GM18907 (cell line): ENCODE measurements at regions not wholly inside any gene's neighbourhood (a gene's known extent, or its start where the extent isn't known, plus 50 kb on each side); places are given as distances from the start of the nearest gene placed in this dataset.

Experiments used
- ATAC-seq: cut with Tn5 transposase; IDR thresholded peaks from one replicate; pipeline ENCODE4 v1.9.1; 2021; ENCODE audit warnings: mild to moderate bottlenecking, moderate library complexity; ENCODE audit not compliant: unreplicated experiment

DNA sequence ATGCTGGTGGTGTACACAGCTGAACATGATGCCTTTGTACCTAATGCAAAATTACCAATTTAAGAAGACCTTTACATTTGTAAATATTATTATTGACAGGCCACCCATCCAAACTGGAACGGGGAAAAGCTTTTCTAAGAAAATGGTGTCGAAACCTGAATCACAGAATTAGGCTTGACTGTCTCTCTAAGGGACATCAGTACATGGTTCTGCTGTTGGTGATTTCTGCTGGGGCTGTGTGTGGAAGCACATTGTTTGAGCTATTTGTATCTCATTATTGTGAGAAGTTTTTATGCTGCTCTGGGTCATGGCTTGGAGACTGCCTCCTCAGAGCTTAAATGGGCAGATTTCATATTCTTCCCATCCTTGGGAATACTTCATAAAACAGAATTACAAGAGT is 420.9 kb upstream of the POU3F3 start:
- no peak for ATAC-seq

DNA sequence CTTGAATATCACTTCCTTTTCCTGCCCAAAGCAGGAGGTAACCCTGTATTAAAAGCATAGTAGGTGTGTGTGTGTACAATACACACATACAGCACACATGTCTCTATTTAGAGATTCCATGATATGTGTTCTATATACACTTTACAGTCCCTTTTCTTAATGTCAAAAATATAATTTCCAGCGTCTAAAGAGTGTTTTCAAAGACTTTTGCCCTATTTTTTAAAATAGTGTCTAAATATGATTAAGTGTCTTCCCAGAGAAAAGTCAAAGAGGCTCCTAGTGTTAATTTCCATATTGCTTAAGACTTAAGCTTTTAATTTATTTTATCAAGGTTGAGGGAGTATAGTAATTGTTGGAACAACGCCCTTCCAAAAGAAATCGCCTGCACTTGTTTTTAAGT is 420.3 kb upstream of the POU3F3 start:
- no peak for ATAC-seq

DNA sequence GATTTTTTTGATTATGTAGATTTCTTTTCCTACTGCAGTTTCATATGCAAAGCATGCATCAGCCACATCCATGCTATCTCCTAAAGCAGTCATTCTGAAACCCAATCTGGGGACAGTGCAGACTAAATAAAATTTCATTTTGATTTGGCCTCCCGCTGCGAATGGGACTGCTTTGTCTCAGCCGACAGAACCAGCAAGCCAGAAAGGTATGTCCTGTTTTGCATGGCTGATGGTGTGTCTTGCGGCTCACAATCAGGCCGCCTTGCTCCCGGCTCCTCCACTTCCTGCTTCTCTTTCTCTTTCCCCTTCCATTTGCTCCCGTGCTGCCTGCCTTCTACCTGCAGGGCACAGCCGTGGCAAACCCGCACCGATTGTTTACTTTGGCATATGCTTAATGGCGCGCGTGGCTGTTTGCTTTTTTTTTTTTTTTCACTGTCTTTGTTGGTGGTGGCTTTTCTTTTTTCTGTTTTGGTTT is 419.6 kb upstream of the POU3F3 start:
- ATAC-seq, result peak; percentile 80

DNA sequence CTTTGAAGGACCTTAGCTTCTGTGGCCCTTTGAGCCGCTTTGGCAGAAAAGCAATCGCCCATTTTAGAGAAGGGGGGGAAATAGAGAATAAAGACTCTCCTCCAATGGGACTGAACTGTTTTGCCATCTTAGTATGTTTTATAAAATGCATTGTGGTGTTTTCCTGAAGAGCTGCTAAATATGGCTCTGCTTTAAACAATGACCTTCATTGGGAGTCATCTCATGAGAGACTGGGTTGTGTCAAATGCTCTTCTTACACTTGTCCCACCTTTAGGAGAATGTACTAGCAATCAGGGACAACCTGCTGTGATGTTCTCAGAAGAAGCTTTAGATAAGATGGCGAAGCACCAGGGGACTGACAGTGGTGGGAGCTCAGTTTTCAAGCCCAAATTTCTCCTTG is 418.9 kb upstream of the POU3F3 start:
- no peak for ATAC-seq

DNA sequence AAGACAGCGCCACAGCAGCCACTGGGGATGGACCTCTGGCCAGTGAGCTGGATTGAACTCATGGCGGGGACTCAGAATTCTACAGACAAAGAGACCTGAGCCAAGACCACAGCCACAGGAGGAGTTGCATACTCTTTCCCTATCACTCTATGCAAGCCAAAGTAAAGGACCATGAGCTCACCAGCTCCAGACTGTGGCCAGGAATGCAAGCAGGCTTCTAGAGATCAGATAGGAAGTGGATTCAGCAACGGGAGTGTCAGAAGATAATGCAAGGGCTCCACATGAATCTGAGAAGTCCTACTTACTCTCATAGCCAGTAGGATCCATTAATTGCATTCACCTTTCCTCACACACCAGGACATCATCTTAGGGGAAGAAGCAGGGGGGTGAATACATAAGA is 415.4 kb upstream of the POU3F3 start:
- no peak for ATAC-seq

DNA sequence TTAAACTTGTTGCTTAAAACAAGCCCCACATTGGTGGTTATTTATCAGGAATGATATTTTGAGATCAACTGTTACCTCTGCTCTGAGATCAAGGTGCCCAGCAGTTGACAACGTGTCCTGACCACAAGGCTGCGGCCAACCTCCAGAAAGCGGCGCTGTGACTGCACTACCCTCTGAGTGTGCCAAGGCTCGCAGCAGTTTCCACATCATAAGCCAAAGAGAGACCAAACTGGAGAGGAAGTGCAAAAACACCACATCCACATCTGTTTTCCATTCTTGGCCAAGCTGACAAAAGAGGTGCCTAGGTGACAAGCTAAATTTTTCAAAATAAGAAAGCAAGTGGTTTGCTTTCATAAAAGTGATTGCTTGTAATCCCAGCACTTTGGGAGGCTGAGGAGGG is 410.8 kb upstream of the POU3F3 start:
- ATAC-seq, result no peak

DNA sequence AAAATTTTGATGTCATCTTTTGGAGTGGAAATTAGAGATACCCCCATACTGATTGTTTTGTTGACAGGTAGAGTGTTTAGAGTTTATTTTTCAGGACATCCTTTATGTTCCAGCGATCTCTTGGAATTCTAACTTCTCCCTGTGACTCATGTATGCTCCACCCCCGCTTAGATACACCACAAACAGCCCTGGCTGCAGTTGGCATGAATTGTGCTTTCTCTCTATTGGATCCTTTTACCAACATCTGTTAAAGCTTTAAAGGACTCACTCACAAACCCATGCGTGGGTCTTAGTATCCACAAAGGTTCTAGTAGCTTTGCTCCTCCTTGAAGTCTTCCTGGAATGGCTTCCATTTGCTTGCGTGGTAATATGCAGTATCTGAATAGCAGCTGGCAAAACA is 409.5 kb upstream of the POU3F3 start:
- no peak for ATAC-seq

DNA sequence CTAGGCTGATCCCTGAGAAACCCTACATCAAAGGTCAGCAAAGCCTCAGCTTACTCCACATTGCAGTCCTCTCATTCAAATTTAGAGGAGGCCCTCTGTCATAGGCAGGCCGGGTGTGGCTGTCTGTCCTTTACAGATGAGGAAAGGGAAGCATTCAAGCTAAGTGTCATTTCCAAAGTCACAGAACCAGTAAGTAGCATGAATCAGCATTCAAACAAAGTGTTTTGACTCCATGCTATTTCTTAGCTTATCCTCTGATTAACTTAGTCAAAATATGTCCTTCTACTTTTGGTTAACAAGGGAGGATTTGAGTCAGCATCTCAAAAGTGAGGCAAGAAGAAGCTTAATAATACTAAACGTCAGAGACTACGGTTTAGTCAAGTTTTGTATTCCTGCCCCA is 409.0 kb upstream of the POU3F3 start:
- no peak for ATAC-seq

DNA sequence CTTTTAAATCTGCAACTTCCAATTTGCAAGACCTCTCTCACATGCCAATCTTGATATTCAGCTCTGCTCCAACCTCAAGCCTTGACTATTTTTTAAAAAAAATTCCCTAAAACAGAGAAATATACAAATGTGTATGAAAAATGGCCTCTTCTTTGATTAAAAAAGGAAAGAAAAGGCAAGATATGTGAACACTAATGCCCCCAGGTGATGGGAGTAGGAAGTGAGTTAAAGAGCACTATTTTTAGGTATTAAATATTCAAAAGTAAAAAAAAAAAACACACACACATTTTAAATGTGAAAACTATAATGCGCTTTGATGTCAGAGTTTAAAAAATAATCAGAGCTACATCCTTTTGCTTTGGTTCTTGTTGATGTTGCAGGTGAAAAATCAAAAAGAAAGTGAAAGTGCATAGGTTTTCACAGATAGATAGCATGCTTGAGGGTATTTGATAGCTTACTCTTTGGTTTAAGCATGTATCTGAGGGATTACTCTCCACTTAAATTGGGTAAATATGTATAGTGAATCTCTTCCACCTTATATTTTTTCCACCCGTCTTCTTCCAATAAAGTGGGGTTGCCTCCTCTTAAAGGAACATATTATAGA is 406.0 kb upstream of the POU3F3 start:
- peak; percentile 45 for ATAC-seq

DNA sequence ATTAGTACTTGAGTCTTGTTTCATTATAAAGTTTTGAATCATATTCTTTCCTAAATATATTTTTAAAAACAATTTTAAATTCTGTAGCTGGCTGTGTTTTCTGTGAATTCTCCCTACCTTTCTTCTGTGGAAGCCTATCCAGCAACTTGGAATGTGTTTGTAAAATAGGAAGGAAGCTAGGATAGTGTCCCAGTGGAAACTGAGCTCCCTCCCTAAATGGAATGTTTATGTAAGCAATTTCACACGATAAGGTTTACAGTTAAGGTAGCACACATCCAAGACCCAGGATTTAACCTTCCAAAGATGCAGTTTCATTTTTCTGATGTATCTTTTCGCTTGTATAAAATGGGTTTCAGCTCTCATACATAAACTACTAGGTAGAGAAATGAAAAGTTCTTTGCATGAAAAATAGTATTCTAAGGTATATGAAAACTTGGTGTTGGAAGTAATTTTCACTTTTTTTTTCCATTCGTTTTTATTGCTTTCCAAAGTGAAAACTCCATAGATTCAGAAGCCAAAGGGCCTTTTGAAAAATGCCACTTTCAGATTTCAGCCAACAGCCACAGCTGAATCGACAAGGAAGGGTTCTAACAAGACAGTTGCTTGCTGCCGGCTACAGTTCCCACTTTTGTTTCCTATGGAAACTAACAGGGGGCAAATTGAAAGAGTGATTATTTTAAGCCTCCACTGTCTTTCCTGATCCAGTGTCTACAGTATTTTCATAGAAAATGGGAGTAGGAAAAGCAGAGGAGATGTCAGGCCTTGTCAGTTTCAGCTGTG is 405.1 kb upstream of the POU3F3 start:
- no peak for ATAC-seq

DNA sequence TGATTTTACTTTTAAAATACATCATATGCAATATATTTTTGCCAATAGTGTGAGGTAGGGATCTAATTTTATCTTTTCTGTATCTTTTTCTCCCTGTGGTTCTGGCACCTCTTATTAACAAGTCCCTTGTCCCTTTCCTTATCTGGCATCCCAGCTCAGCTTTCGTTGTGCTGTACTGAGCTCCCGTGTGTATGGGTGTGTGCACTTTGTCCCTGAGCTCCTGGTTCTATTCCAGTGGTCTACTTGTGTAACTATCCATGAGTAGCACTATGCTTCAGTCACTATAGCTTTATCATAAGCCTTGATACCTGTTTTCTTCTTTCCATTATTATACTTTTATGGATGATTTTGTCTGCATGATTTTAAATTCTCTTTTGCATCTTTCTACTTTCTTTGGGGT is 401.4 kb upstream of the POU3F3 start:
- no peak for ATAC-seq

DNA sequence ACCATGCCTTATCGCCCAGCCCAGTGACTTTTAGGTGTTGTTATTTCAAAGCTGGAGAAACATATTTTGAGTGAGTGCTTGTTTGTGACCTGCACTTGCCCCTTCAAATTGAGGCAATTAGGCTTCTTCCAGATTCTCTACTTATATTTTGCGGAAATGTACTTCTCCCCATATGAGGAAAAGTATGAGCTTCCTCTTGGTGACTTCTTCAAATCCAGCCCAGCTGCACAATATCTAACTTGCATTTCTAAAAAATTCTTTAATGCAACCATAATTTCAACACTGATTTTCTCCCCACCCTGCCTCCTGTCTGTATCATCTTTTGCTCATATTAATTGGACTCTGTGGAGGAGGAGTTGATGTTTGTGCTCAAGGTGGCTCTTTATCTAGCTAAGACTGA is 391.2 kb upstream of the POU3F3 start:
- no peak for ATAC-seq

DNA sequence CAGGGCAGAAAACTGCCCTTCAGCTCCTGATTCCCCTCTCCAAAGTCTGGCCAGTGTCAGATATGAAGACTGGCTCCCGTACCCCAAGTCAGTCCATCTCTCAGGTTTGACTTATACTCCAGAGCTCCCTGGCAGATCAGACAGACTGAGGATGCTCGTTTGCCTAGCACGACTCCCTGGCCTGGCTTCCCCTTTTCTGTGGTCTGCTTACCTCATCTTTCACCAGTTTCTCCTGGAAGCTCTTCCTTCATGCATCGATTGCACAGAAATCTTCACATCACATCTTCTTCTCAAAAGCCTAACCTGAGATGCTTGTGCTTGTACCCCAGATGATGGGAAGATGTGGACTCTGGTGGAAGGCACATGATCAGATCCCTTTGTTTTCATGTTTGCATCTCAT is 387.9 kb upstream of the POU3F3 start:
- no peak for ATAC-seq

DNA sequence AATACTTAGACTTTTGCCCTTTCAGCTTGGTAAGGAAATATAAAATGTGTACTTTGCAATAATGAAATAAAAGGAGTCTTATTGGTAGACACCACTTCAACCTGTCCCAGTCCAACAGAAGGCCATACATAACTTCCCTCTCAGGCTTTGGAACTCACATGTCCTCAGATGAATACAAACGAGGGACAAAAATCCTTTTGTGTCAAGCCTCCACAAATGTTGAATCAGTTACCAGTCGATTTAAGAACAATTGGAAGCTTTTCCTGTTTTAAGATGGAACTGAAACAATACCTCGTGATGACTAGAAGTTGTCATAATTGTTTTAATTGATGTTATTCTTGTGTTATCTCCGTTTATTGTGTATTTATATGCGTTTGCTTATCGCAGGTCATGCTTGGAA is 385.1 kb upstream of the POU3F3 start:
- ATAC-seq, result no peak

DNA sequence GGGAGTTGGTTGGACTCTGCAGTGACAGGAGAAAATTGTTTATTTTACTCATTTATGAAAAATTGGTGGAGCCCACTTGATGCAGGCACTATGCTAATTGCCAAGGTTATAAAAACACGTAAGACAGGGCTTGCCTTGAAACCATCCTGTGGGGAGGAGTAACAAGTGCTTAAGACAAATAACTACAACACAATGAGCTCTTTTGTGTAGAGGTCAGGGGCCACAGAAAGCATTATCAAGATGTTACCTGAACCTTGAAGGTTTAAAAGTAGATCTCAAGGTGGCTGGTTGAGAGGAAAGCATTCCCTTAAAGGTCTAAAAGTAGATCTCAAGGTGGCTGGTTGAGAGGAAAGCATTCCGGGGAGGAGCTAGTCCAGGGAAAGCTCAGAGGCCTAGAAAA is 381.8 kb upstream of the POU3F3 start:
- no peak for ATAC-seq

DNA sequence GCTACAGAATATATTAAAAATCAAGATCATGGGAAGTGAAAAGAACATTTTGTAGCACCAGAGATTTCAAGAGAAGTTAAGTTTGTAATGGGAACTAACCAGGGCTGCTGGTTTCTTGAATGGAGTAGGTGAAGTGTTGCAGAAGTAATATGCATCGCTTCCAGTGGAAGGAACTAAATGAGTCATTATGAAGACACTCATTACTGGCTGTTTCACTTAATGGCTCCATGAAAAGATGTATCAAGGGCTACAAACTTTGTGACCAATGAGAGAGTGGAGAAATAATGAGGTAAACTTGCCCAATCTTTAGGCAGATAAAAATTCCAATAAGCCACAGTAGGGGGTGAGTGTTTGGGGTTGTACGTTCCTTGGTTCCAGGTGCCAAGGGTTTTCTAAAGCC is 380.4 kb upstream of the POU3F3 start:
- no peak for ATAC-seq

DNA sequence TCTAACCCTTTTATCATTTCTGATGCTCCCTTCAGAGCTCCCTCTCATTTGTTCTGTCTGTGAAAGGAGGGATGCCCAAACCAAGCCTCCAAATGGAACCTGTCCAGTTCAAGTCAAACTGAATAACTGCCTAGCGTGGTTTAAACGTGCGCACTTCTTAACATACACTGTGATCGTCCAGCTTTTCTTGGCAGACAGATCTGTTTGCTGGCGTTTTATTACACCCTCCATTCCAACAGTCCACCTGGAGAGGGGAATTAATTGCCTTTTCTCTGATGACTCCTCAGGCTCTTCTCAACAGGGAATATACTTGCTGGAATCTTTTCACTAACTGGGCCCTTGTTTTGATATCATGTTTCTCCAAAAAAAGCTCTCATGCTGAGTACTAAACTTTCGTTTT is 379.2 kb upstream of the POU3F3 start:
- no peak for ATAC-seq

DNA sequence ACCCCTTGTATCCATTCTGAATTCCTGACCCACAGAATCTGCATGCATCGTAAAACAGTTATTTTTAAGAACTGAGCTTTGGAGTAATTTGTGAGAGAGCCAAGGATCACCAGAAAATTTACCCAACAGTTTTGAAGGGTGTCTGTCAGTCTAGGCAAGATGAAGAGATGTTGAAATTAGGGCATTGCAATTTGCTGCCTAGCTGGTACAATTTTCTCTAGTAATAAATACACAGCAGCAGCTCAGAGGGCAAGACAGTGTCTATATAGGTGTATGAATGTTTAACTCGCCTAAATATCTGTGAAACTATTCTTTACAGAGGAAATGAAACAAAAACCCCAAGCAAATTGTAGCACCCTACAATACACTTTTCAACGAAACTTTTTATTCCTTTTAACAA is 377.8 kb upstream of the POU3F3 start:
- no peak for ATAC-seq

DNA sequence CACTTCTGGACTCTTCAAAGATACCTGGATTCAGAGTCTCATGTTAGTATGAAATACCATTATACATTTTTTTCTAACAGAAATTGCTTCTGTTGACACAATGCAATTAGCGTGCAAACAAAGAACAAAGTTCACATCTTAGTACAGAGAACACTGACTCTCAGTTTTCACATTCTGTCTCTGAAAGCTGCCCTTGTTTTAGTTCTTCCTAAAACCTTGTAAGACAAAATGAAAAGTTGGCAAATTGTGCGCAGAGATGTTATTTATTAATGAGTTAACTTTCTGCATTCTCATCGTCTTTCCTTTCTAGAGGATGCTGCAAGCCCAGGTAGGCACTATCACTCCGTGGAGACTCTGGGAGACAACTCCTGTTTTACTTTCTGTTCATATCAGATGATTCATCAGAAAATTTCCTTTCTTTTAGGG is 377.3 kb upstream of the POU3F3 start:
- no peak for ATAC-seq

DNA sequence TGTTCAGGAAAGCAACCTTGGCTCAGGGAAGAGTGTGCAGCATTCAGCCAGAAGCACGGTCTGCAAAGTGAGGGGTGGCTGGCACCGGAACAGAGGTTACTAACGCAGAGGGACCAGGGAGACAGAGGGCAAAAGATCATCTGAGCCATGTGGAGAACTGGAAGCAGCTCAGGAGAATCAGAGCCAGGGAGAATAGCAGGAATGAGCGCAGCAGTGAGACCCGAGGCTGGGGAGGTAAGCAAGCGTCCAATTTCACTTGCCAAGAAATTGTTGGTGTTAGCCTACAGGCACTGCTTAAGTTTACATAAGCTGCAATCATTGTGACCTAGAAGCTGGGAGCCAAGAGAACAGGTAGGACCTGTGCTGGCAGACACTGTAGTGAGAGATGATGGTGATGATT is 372.6 kb upstream of the POU3F3 start:
- no peak for ATAC-seq

DNA sequence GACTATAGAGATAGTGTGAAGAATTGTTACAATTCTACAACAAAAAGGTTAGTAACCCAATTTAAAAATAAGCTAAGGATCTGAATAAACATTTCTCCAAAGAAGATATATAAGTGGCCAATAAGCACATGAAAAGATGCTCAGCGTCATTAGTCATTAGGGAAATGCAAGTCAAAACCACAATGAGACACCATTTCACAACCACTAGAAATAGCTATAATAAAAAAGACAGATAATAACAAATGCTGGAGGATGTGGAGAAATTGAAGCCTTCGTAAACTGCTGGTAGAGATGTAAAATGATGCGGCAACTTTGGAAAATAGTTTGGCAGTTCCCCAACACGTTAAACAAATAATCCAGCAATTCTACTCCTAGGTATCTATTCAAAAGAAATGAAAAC is 366.5 kb upstream of the POU3F3 start:
- ATAC-seq, result no peak

DNA sequence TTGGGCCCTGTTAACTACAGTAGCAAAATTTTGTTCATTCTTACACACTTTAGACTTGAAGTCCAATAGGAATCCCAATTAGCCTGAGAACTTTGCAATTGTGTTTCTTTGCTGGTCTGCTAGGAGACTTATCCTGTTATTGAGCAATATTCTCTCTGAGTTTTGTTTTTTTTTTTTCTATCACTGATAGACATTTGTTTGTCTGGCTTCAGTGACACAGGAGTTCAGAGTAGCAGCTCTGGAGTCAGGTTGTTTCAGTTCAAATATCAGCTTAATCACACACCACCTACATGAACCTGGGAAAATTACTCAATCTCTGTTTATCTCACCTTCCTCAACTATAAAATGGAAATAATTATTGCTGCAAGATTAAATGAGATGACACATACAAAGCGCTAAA is 360.2 kb upstream of the POU3F3 start:
- no peak for ATAC-seq

DNA sequence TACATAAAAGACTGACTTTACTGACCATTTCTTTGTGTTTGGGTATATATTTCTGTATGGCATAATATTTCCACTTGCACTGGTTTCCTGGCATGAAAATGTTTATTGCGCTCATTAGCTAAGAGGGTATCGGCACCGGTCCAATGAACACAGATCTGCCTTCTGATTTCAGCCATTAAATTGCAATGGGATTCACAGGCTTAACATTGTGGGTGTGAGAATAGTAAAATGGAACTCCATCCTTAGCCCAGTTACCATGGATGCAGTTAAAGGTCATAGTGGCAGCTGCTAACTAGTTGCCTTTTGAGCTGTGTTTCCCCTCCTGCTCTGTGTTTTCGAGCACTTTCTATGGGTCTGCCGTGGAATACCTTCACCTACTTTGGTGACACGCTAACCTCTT is 352.6 kb upstream of the POU3F3 start:
- no peak for ATAC-seq
